Loucy (cell line): ENCODE measurements at regions not wholly inside any gene's neighbourhood (a gene's known extent, or its start where the extent isn't known, plus 50 kb on each side); places are given as distances from the start of the nearest gene placed in this dataset.

Experiments
- H2AFZ ChIP-seq: fragments of 200-600 bp; sonication (generic); 2 replicates; pipeline ENCODE4 v1.6.0; 2016; ENCODE audit warnings: antibody characterized with exemption, mild to moderate bottlenecking, low read length, moderate library complexity
- H3F3A ChIP-seq: fragments of 200-600 bp; 2 replicates; pipeline ENCODE4 v1.6.0; 2016; ENCODE audit warnings: antibody characterized with exemption, low read depth, mild to moderate bottlenecking
- H3K27me3 ChIP-seq: fragments of 200-600 bp; sonication (generic); 2 replicates; pipeline ENCODE4 v1.6.1; 2014; ENCODE audit warnings: low read length, mild to moderate bottlenecking; ENCODE audit not compliant: insufficient read depth, poor library complexity, severe bottlenecking
- H3K36me3 ChIP-seq: fragments of 200-600 bp; sonication (generic); 2 replicates; pipeline ENCODE4 v1.6.1; 2016; ENCODE audit warnings: low read length; ENCODE audit not compliant: insufficient read depth
- H3K4me1 ChIP-seq: fragments of 200-600 bp; sonication (generic); 2 replicates; pipeline ENCODE4 v1.5.1; 2014; ENCODE audit warnings: low read length, mild to moderate bottlenecking; ENCODE audit not compliant: insufficient read depth, poor library complexity, severe bottlenecking
- H3K4me2 ChIP-seq: fragments of 200-600 bp; sonication (generic); 2 replicates; pipeline ENCODE4 v1.6.0; 2014; ENCODE audit warnings: antibody characterized with exemption, low read length, low read depth, mild to moderate bottlenecking; ENCODE audit not compliant: poor library complexity, severe bottlenecking
- H3K4me3 ChIP-seq: fragments of 200-600 bp; sonication (generic); 2 replicates; pipeline ENCODE4 v1.5.1; 2014; ENCODE audit warnings: low read length, mild to moderate bottlenecking, mixed read lengths; ENCODE audit not compliant: poor library complexity, severe bottlenecking
- H3K79me2 ChIP-seq: fragments of 200-600 bp; sonication (generic); 2 replicates; pipeline ENCODE4 v1.6.1; 2014; ENCODE audit warnings: low read length; ENCODE audit not compliant: insufficient read depth
- H3K9ac ChIP-seq: fragments of 200-600 bp; sonication (generic); 2 replicates; pipeline ENCODE4 v1.6.0; 2014; ENCODE audit warnings: mild to moderate bottlenecking, low read depth, low read length, moderate library complexity; ENCODE audit not compliant: poor library complexity, severe bottlenecking
- H3K9me2 ChIP-seq: fragments of 200-600 bp; sonication (generic); replicated peaks from 2 replicates; pipeline ENCODE4 v1.6.1; 2016; ENCODE audit warnings: low read depth, low read length, mixed read lengths
- H3K9me3 ChIP-seq: fragments of 200-600 bp; sonication (generic); 2 replicates; pipeline ENCODE4 v1.6.1; 2014; ENCODE audit warnings: mild to moderate bottlenecking, antibody characterized with exemption, low read length, low read depth; ENCODE audit not compliant: insufficient read depth
- H4K20me1 ChIP-seq: fragments of 200-600 bp; sonication (generic); 2 replicates; pipeline ENCODE4 v1.6.0; 2014; ENCODE audit warnings: antibody characterized with exemption, low read length, mild to moderate bottlenecking; ENCODE audit not compliant: insufficient read depth, poor library complexity, severe bottlenecking
- CTCF ChIP-seq: fragments of 200-600 bp; sonication (generic); conservative IDR thresholded peaks from 2 replicates; pipeline ENCODE4 v1.5.1; 2014; ENCODE audit warnings: mild to moderate bottlenecking, antibody characterized with exemption, low read length
- EZH2phosphoT487 ChIP-seq: fragments of 200-600 bp; IDR thresholded peaks from 2 replicates; pipeline ENCODE4 v1.6.1; 2018; ENCODE audit warnings: antibody characterized with exemption, mild to moderate bottlenecking, moderate library complexity, borderline replicate concordance

DNA sequence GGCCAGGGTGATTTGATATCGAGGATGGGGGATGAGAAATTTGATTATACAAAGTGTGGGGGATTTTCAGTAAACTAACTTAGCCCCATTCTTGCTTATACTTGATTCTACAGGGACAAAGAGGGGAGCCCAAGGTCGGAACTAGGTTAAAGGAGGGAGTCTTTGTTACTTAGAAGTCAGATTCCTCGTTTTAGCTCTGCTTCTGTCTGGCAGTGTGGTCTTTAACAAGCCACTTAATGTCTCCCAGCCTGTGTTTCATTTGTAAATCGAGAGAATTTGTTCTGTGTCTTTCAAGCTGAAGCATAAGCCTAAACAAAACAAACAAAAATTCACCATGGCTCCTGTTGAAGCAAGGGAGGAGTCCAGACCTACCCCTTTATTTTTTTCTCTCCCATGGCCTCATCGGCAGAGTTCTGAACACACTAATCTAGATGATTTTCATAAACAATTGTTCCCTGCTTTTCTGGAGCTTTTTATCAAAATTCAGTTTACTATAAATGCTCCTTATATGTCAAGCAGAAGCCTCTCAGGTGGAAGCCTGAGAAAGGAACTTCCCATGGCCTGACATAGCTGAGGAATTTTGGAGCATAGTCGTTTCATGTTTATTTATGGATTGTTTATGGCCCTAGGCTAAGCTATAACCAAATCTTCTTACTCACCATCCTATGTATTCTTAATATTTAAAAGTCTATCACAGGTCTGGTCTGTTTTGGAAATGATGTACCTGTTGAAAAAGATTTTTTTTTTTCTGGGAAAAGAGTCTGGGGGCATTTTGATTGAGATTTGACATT, 62.6 kb upstream of the SYTL5 start:
- no peaks in the 10 kb centered on the region for H3K9me2 ChIP-seq
- H3K4me3 ChIP-seq: no peak overlapping the region
- H3K9me3 ChIP-seq: no peaks in the 10 kb centered on the region
- H3K4me1 ChIP-seq: no peaks in the 10 kb centered on the region
- TF ChIP-seq EZH2phosphoT487 (no peak), CTCF (no peak)
- H3K27me3 ChIP-seq: no peaks in the 10 kb centered on the region
- no peak overlapping the region for H2AFZ ChIP-seq
- no peaks in the 10 kb centered on the region for H4K20me1 ChIP-seq
- H3K79me2 ChIP-seq: no peaks in the 10 kb centered on the region
- H3F3A ChIP-seq: no peaks in the 10 kb centered on the region
- no peaks in the 10 kb centered on the region for H3K36me3 ChIP-seq
- H3K9ac ChIP-seq: no peak overlapping the region
- H3K4me2 ChIP-seq: no peak overlapping the region

- no peak overlapping the region for H3K4me3 ChIP-seq
- TF ChIP-seq EZH2phosphoT487: no peak
- TF ChIP-seq CTCF: no peak
- H3K27me3 ChIP-seq: no peaks in the 10 kb centered on the region
- H3K4me2 ChIP-seq: no peak overlapping the region
- no peaks in the 10 kb centered on the region for H3K36me3 ChIP-seq
- H3K4me1 ChIP-seq: no peaks in the 10 kb centered on the region
- no peaks in the 10 kb centered on the region for H3F3A ChIP-seq
- no peaks in the 10 kb centered on the region for H3K79me2 ChIP-seq
- no peak overlapping the region for H3K9ac ChIP-seq
- H2AFZ ChIP-seq: no peak overlapping the region
- no peaks in the 10 kb centered on the region for H4K20me1 ChIP-seq
- no peaks in the 10 kb centered on the region for H3K9me3 ChIP-seq
- no peaks in the 10 kb centered on the region for H3K9me2 ChIP-seq
Observed at GRCh38 chrX:37946197-37946596, 60.2 kb upstream of the SYTL5 start.

DNA sequence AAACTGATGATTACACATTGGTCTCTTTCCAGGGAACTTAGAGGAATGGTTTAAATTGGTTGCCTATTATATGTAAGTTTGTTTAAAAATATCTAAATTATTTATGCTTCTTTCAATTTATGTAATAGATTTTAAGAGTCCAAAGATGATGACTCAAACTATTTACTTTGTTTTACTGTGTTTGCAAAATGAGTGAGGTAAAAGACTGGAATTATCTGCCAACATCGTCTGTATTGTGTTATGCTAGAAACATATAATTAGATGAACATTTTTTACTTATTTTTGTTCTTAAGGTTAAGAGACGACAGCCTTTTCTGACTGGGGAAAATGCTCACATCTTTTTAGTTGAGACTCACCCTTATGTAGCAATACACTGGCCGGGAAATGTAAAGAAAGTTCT, 51.1 kb upstream of the SYTL5 start:
- Histone ChIP-seq H3K9ac (no peak overlapping the region), H3K4me2 (no peak overlapping the region), H4K20me1 (no peaks in the 10 kb centered on the region), H3K27me3 (no peaks in the 10 kb centered on the region), H3K4me3 (no peak overlapping the region), H3K4me1 (no peaks in the 10 kb centered on the region), H3K9me2 (no peaks in the 10 kb centered on the region), H3K36me3 (no peaks in the 10 kb centered on the region), H3F3A (no peaks in the 10 kb centered on the region), H3K9me3 (no peaks in the 10 kb centered on the region), H2AFZ (no peak overlapping the region), H3K79me2 (no peaks in the 10 kb centered on the region)
- TF ChIP-seq CTCF: no peak
- TF ChIP-seq EZH2phosphoT487: no peak
